ENCODE measurements at regions not wholly inside any gene's neighbourhood (a gene's known extent, or its start where the extent isn't known, plus 50 kb on each side); places are given as distances from the start of the nearest gene placed in this dataset.

- TF ChIP-seq POLR2A (IDR thresholded peaks at IDR 0.05), result no peak
- TF ChIP-seq, protein P1, sequence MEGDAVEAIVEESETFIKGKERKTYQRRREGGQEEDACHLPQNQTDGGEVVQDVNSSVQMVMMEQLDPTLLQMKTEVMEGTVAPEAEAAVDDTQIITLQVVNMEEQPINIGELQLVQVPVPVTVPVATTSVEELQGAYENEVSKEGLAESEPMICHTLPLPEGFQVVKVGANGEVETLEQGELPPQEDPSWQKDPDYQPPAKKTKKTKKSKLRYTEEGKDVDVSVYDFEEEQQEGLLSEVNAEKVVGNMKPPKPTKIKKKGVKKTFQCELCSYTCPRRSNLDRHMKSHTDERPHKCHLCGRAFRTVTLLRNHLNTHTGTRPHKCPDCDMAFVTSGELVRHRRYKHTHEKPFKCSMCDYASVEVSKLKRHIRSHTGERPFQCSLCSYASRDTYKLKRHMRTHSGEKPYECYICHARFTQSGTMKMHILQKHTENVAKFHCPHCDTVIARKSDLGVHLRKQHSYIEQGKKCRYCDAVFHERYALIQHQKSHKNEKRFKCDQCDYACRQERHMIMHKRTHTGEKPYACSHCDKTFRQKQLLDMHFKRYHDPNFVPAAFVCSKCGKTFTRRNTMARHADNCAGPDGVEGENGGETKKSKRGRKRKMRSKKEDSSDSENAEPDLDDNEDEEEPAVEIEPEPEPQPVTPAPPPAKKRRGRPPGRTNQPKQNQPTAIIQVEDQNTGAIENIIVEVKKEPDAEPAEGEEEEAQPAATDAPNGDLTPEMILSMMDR (IDR thresholded peaks at IDR 0.05 in 4 of 5, conservative IDR thresholded peaks at IDR 0.05 in 1 of 5), result no peak
Observed at GRCh38 chr10:25678220-25678619, 255.8 kb upstream of the MYO3A start.
